NCI-H446 treated with DMSO at 0.1 percent for 48 hours (cell line): ENCODE measurements at regions not wholly inside any gene's neighbourhood (a gene's known extent, or its start where the extent isn't known, plus 50 kb on each side); places are given as distances from the start of the nearest gene placed in this dataset.
A peak's percentile ranks its signal among the peaks of the same experiment; 100 is the strongest.
"Not testable (repeated sequence)": the region's sequence is repeated elsewhere in the genome, so short reads cannot be mapped to it uniquely, and the experiment has no call there.

Experiments
- DNase-seq: peaks from one replicate; lab custom pipeline; 2025; lab: John Stamatoyannopoulos, UW

GRCh38 chr3:146757759-146758158, 152.6 kb upstream of the PLSCR5 start:
- no peak for DNase-seq

- DNase-seq, result no peak
Measured at GRCh38 chr3:146750196-146750595, 145.1 kb upstream of the PLSCR5 start.

- peak; percentile 10 for DNase-seq
Measured at GRCh38 chr3:146747928-146748327, 142.8 kb upstream of the PLSCR5 start.

- no peak for DNase-seq
Measured at GRCh38 chr3:146747051-146747450, 141.9 kb upstream of the PLSCR5 start.

- no peak for DNase-seq
Measured at GRCh38 chr3:146746190-146746589, 141.0 kb upstream of the PLSCR5 start.

GRCh38 chr3:146739203-146739671, 134.1 kb upstream of the PLSCR5 start:
- no peak for DNase-seq

- DNase-seq, result no peak
Measured at GRCh38 chr3:146732325-146732724, 127.2 kb upstream of the PLSCR5 start.

GRCh38 chr3:146715170-146715569, 110.0 kb upstream of the PLSCR5 start:
- DNase-seq, result no peak

GRCh38 chr3:146712806-146713205, 107.7 kb upstream of the PLSCR5 start:
- no peak for DNase-seq

GRCh38 chr3:146709969-146710368, 104.8 kb upstream of the PLSCR5 start:
- no peak for DNase-seq

GRCh38 chr3:146705225-146705624, 100.1 kb upstream of the PLSCR5 start:
- no peak for DNase-seq

- DNase-seq, result no peak
Measured at GRCh38 chr3:146702237-146702636, 97.1 kb upstream of the PLSCR5 start.

GRCh38 chr3:146701246-146701645, 96.1 kb upstream of the PLSCR5 start:
- no peak for DNase-seq

GRCh38 chr3:146700025-146700424, 94.9 kb upstream of the PLSCR5 start:
- not testable (repeated sequence) for DNase-seq

- no peak for DNase-seq
Measured at GRCh38 chr3:146692254-146692653, 87.1 kb upstream of the PLSCR5 start.

GRCh38 chr3:146685050-146685814, 80.1 kb upstream of the PLSCR5 start:
- no peak for DNase-seq

GRCh38 chr3:146682171-146682570, 77.0 kb upstream of the PLSCR5 start:
- DNase-seq, result no peak

- no peak for DNase-seq
Measured at GRCh38 chr3:146680617-146681016, 75.5 kb upstream of the PLSCR5 start.

GRCh38 chr3:146679995-146680394, 74.8 kb upstream of the PLSCR5 start:
- no peak for DNase-seq

GRCh38 chr3:146679191-146679590, 74.0 kb upstream of the PLSCR5 start:
- no peak for DNase-seq

GRCh38 chr3:146672941-146673340, 67.8 kb upstream of the PLSCR5 start:
- DNase-seq, result no peak

- DNase-seq, result no peak
Measured at GRCh38 chr3:146664403-146664802, 59.3 kb upstream of the PLSCR5 start.

- no peak for DNase-seq
Measured at GRCh38 chr3:146658841-146659240, 53.7 kb upstream of the PLSCR5 start.
